Neutrophil (primary cell): ENCODE measurements at regions not wholly inside any gene's neighbourhood (a gene's known extent, or its start where the extent isn't known, plus 50 kb on each side); places are given as distances from the start of the nearest gene placed in this dataset.

Experiments
- H3K27ac ChIP-seq: fragments of 200-600 bp; sonication (generic); 2 replicates; pipeline ENCODE4 v1.5.1; 2016; ENCODE audit warnings: mild to moderate bottlenecking, moderate library complexity
- H3K27me3 ChIP-seq: fragments of 200-600 bp; sonication (generic); 2 replicates; pipeline ENCODE4 v1.6.0; 2016; ENCODE audit warnings: mild to moderate bottlenecking
- H3K36me3 ChIP-seq: fragments of 200-600 bp; sonication (generic); 2 replicates; pipeline ENCODE4 v1.5.1; 2017
- H3K4me1 ChIP-seq, 2 experiments: fragments of 200-600 bp in 1 of 2; sonication (generic) in 1 of 2; 1 replicate in 1 of 2; 2 replicates in 1 of 2; pipeline versions ENCODE4 v1.5.1 to v1.6.1; 2013 to 2016; ENCODE audit warnings: low read depth in 1 of 2, low read length in 1 of 2, mild to moderate bottlenecking in 1 of 2, moderate library complexity in 1 of 2; ENCODE audit not compliant: control insufficient read depth in 1 of 2, insufficient read depth in 1 of 2
- H3K4me3 ChIP-seq, 2 experiments: fragments of 200-600 bp in 1 of 2; sonication (generic) in 1 of 2; 1 replicate in 1 of 2; 2 replicates in 1 of 2; pipeline ENCODE4 v1.5.1; 2013 to 2016; ENCODE audit warnings: low read depth in 1 of 2, low read length in 1 of 2, mild to moderate bottlenecking in 1 of 2, moderate library complexity in 1 of 2
- H3K9me3 ChIP-seq: fragments of 200-600 bp; sonication (generic); 2 replicates; pipeline ENCODE4 v1.5.1; 2016
- TF ChIP-seq, protein P1 (sequence below): fragments of 200-600 bp; sonication (generic); IDR thresholded peaks from 2 replicates; pipeline ENCODE4 v1.5.1; 2016; ENCODE audit warnings: antibody characterized with exemption

DNA sequence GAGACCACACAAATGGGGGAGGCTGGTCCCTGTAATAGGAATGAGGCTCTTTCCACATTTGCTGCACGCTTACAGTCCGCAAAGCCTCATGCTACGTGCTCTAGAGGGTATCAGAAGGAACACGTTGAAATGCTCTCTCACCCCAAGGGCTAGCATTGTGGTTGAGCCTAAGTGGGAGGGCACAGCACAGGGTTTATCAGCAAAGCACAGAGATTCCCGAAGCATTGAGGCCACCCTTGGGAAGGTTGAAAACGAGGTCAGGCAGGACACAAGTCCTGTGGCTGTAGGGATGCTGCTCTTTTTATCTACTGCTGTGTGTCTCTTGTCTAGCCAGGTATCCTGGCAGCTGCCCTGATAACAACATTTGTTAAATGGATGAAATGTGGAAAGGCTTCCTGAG, 378.3 kb downstream of the EN1 start:
- H3K27me3 ChIP-seq = peaks cover 21% of the 10 kb centered on the region
- no peaks in the 10 kb centered on the region for H3K4me1 ChIP-seq
- TF ChIP-seq, protein P1, sequence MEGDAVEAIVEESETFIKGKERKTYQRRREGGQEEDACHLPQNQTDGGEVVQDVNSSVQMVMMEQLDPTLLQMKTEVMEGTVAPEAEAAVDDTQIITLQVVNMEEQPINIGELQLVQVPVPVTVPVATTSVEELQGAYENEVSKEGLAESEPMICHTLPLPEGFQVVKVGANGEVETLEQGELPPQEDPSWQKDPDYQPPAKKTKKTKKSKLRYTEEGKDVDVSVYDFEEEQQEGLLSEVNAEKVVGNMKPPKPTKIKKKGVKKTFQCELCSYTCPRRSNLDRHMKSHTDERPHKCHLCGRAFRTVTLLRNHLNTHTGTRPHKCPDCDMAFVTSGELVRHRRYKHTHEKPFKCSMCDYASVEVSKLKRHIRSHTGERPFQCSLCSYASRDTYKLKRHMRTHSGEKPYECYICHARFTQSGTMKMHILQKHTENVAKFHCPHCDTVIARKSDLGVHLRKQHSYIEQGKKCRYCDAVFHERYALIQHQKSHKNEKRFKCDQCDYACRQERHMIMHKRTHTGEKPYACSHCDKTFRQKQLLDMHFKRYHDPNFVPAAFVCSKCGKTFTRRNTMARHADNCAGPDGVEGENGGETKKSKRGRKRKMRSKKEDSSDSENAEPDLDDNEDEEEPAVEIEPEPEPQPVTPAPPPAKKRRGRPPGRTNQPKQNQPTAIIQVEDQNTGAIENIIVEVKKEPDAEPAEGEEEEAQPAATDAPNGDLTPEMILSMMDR = no peak
- no peak overlapping the region for H3K27ac ChIP-seq
- H3K9me3 ChIP-seq = no peaks in the 10 kb centered on the region
- H3K36me3 ChIP-seq = no peaks in the 10 kb centered on the region
- H3K4me3 ChIP-seq = no peak overlapping the region

DNA sequence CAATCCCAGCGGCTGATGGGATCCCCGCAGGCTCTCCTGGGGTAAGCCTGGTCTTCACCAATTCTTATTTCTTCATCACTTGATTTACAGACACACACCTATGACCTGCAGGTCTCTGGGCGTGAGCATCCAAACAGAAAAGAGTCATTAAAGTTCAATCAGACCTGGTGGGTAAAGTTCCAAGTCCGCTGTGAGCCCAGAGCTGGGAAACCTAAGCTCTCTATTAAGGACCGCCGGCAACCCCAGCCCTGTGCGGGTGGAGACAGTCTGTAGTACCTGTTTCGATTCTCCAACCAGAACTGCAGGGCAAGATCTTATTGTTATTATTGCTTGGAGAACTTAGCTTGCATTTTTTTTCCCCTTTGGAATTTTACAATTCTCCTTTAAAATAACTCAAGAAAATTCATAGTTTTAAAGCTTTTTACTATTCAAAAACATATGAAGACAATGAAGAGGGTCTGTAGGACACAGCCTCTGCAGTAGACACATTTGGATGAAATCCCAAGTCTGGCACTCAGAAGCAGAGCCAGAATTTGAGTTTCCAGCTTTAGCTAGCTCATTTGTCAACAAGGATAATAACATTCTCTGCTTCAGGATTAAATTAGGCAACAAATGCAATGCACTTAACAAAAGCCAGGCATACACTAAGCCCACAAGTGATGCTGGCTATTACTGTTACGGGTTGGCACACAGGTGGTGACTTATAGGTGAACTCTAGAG, 376.4 kb downstream of the INSIG2 start:
- Histone ChIP-seq H3K36me3 (no peaks in the 10 kb centered on the region), H3K4me3 (no peak overlapping the region), H3K27ac (no peak overlapping the region), H3K27me3 (peaks cover 10% of the 10 kb centered on the region), H3K4me1 (no peaks in the 10 kb centered on the region), H3K9me3 (no peaks in the 10 kb centered on the region)
- TF ChIP-seq, protein P1 = no peak

DNA sequence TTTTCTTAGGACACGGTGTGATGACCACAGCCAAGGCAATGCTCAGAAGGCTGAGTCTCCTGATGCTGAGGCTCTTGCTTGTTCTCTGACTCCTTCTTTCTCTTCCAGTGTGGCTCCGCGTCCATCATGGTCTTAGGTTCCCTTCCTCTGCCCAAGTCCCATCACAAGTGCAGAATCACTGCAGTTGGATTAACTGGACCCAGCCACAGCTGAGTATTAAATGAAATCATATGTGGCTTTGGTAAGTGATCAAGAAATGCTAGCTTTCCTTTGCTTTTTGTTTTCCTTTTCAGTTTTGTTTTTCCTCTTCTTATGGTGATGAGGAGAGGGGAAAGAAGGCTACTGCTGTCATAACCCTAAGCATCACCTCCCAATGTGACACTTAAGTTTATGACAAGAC, 375.8 kb downstream of the INSIG2 start:
- H3K27ac ChIP-seq = no peak overlapping the region
- no peaks in the 10 kb centered on the region for H3K4me1 ChIP-seq
- no peaks in the 10 kb centered on the region for H3K36me3 ChIP-seq
- peaks cover 6% of the 10 kb centered on the region for H3K27me3 ChIP-seq
- H3K9me3 ChIP-seq = no peaks in the 10 kb centered on the region
- TF ChIP-seq, protein P1 = no peak
- no peak overlapping the region for H3K4me3 ChIP-seq

DNA sequence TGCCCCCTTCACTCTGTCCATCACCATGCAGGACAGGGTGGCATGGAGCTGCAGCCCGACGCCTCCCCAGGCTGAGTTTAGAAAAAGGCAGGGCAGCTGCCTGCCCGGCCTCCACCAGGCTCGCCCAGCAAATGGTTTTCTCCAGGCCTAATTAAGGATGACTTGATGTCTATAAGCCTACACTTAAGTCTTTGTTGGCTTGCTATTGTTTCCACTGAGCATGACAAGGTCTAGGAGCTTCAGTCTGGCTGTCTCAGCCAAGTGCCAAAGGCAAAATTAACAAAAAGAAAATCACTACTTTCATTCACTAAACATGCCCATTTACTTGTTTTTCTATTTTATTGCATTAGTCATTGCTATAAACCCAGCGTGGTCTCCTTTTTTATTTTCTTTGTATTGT, 372.2 kb downstream of the INSIG2 start:
- no peaks in the 10 kb centered on the region for H3K4me1 ChIP-seq
- no peaks in the 10 kb centered on the region for H3K36me3 ChIP-seq
- H3K9me3 ChIP-seq = no peaks in the 10 kb centered on the region
- no peak overlapping the region for H3K27ac ChIP-seq
- TF ChIP-seq, protein P1 = no peak
- no peaks in the 10 kb centered on the region for H3K27me3 ChIP-seq
- no peak overlapping the region for H3K4me3 ChIP-seq

DNA sequence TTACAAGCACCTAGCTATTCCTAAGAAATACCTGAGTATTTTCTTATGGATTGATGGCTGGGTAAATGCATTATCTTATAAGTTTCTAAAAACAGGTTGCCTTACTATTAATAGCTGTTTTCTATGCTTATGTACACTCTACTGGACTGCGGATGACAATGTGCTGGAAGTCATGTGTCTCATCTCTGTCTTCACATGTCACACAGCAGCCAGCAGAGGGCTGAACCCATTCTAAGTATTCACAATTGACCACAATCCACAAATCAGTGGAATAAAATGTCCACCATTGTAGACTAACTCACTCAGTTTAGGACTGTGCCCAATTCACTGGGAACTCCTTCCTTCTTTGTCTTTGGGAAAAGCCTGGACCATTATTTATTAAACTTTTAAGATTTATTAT, 371.2 kb downstream of the INSIG2 start:
- Histone ChIP-seq H3K4me1 (no peaks in the 10 kb centered on the region), H3K36me3 (no peaks in the 10 kb centered on the region), H3K9me3 (no peaks in the 10 kb centered on the region), H3K4me3 (no peak overlapping the region), H3K27me3 (no peaks in the 10 kb centered on the region), H3K27ac (no peak overlapping the region)
- TF ChIP-seq, protein P1 = no peak
